Caco-2 (cell line): ENCODE measurements at regions not wholly inside any gene's neighbourhood (a gene's known extent, or its start where the extent isn't known, plus 50 kb on each side); places are given as distances from the start of the nearest gene placed in this dataset.

Experiments
- BruUV-seq: library from RNA; stranded (reverse); fragments of 400-500 nt; replicated peaks from 2 replicates; lab custom pipeline; 2021; lab: Mats Ljungman, UMichigan
- CTCF ChIA-PET: fragments of 300-600 bp; sonication (Branson Sonifier 250); formaldehyde crosslinking; loops from one replicate; lab custom pipeline; 2022; ENCODE audit warnings: antibody characterized with exemption; lab: Charles Lee
- POLR2A ChIA-PET: fragments of 300-600 bp; sonication (Branson Sonifier 250); formaldehyde crosslinking; loops from one replicate; lab custom pipeline; 2022; ENCODE audit warnings: antibody characterized with exemption; lab: Charles Lee
- DNase-seq, 2 experiments: peaks; one replicate each; pipeline versions ENCODE4 v3.0.0 to v3.0.0-alpha.2; 2020 to 2022
- H3K27me3 ChIP-seq: replicated peaks from 2 replicates; pipeline ENCODE4 v1.6.0; 2011; ENCODE audit warnings: low read length; ENCODE audit not compliant: control insufficient read depth, insufficient read depth
- H3K36me3 ChIP-seq: 2 replicates; pipeline ENCODE4 v1.5.1; 2011; ENCODE audit warnings: low read length; ENCODE audit not compliant: control insufficient read depth, insufficient read depth
- H3K4me1 ChIP-seq: fragments of 250-450 bp; sonication (Bioruptor Pico); 2 replicates; pipeline ENCODE4 v1.5.1; 2020; ENCODE audit warnings: mild to moderate bottlenecking
- H3K4me3 ChIP-seq: 2 replicates; pipeline ENCODE4 v1.5.1; 2011; ENCODE audit warnings: low read depth, mild to moderate bottlenecking, control low read depth, low read length
- H3K9me3 ChIP-seq: fragments of 250-450 bp; sonication (Bioruptor Pico); 2 replicates; pipeline ENCODE4 v1.5.1; 2020; ENCODE audit warnings: mild to moderate bottlenecking, moderate library complexity
- H3K27ac Mint-ChIP-seq: one replicate; pipeline ENCODE4 v1.8.0; 2022; ENCODE audit warnings: mixed read lengths; ENCODE audit not compliant: unreplicated experiment
- H3K27me3 Mint-ChIP-seq: one replicate; pipeline ENCODE4 v1.8.0; 2022; ENCODE audit warnings: mixed read lengths; ENCODE audit not compliant: insufficient read depth, unreplicated experiment
- H3K36me3 Mint-ChIP-seq: one replicate; pipeline ENCODE4 v1.8.0; 2022; ENCODE audit warnings: mild to moderate bottlenecking, mixed read lengths; ENCODE audit not compliant: insufficient read depth, unreplicated experiment
- H3K4me1 Mint-ChIP-seq: one replicate; pipeline ENCODE4 v1.8.0; 2022; ENCODE audit warnings: low read depth, mixed read lengths; ENCODE audit not compliant: unreplicated experiment
- H3K4me3 Mint-ChIP-seq: one replicate; pipeline ENCODE4 v1.8.0; 2022; ENCODE audit warnings: mild to moderate bottlenecking, moderate library complexity, mixed read lengths; ENCODE audit not compliant: unreplicated experiment
- H3K9me3 Mint-ChIP-seq: one replicate; pipeline ENCODE4 v1.8.0; 2022; ENCODE audit warnings: mixed read lengths; ENCODE audit not compliant: unreplicated experiment
- intact Hi-C: fragments of 100-400 bp; cut with micrococcal nuclease; formaldehyde crosslinking; loops from one replicate; pipeline ENCODE4 v1.10.0; 2022; ENCODE audit not compliant: unreplicated experiment
- TF ChIP-seq, protein P1 (sequence below), 2 experiments: fragments of 200-600 bp in 1 of 2; IDR thresholded peaks; 1 replicate in 1 of 2; 2 replicates in 1 of 2; pipeline versions ENCODE4 v1.5.1 to v1.8.0; 2011 to 2022; ENCODE audit warnings: antibody characterized with exemption in 1 of 2, control low read depth in 1 of 2, inconsistent platforms in 1 of 2, low read depth in 1 of 2, low read length in 1 of 2, mild to moderate bottlenecking in 1 of 2, moderate library complexity in 1 of 2; ENCODE audit not compliant: insufficient read depth in 1 of 2, severe bottlenecking in 1 of 2, unreplicated experiment in 1 of 2

DNA sequence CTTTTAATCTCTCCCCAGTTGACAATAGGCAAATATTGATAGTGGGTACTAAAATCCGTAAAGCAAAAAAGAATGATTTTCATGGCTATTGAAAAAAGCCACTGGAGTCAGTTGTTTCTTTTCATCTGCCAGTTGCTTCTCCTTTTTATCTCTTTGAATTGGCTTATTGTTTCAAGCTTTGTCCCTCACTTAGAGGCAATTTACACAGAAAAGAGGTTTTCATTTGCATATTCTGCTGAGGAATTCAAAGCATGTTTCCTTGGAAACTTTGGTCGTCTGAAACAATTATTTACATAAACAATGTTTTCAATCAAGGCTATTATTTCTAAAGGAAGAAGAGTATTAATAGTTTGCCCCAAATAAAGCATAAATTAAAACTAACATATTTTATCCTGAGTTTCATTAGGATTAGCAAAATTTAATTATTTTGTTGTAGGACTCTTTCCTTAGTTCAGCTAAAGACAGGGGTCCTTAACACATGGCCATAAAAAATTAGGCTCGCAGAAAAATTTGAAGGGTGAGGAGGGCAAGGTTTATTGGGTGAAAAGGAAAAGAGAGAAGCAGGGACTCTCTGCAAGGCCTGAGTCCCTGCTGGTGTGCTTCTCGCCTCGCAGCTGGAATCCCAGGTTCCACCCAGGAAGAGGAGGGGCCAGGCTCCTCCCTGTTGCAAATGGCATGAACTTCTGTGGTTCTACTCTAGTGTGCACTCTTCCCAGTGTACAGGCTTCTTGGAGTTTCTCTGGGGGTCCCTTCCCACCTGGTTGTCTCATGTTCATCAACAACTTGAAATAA is 138.8 kb upstream of the LAMA2 start:
- intact Hi-C loops = no loop called here
- no peaks in the 10 kb centered on the region for H3K27me3 ChIP-seq
- Mint-ChIP-seq H3K36me3 (no peaks in the 10 kb centered on the region), H3K9me3 (no peaks in the 10 kb centered on the region), H3K27ac (no peak overlapping the region), H3K4me3 (no peak overlapping the region), H3K27me3 (peaks cover 3% of the 10 kb centered on the region), H3K4me1 (no peaks in the 10 kb centered on the region)
- no peaks in the 10 kb centered on the region for H3K36me3 ChIP-seq
- H3K9me3 ChIP-seq = no peaks in the 10 kb centered on the region
- ChIA-PET CTCF (no interaction called here), POLR2A (no interaction called here)
- BruUV-seq = no TSS peak
- TF ChIP-seq, protein P1, sequence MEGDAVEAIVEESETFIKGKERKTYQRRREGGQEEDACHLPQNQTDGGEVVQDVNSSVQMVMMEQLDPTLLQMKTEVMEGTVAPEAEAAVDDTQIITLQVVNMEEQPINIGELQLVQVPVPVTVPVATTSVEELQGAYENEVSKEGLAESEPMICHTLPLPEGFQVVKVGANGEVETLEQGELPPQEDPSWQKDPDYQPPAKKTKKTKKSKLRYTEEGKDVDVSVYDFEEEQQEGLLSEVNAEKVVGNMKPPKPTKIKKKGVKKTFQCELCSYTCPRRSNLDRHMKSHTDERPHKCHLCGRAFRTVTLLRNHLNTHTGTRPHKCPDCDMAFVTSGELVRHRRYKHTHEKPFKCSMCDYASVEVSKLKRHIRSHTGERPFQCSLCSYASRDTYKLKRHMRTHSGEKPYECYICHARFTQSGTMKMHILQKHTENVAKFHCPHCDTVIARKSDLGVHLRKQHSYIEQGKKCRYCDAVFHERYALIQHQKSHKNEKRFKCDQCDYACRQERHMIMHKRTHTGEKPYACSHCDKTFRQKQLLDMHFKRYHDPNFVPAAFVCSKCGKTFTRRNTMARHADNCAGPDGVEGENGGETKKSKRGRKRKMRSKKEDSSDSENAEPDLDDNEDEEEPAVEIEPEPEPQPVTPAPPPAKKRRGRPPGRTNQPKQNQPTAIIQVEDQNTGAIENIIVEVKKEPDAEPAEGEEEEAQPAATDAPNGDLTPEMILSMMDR (IDR thresholded peaks at IDR 0.05; ENCODE audit: insufficient read depth in 1 of 2, low read depth in 1 of 2, low read length in 1 of 2, severe bottlenecking in 1 of 2, unreplicated experiment in 1 of 2) = no peak
- no peaks in the 10 kb centered on the region for H3K4me1 ChIP-seq
- no peak for DNase-seq
- H3K4me3 ChIP-seq = no peak overlapping the region

DNA sequence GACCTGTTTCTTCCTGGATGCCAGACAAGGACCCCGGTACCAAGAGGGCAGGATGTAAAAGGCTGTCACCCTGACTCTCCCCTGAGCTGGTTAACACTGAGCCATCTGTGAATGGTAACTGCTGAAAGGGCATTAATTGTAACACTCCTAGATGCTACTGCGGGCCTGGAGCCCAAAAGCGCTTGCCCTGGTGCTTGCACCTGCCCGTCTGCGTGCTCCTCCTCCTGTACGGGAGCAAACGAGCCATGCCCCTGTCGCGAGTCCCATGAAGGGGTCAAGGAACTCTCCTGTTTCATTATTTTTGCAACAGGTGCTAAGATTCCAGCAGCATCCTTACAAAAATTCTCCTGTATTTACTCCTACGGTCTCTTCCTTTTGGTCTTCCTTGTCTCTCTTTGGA is 140.0 kb upstream of the LAMA2 start:
- Mint-ChIP-seq H3K4me3 (no peak overlapping the region), H3K27ac (no peak overlapping the region), H3K4me1 (peaks cover 7% of the 10 kb centered on the region), H3K36me3 (no peaks in the 10 kb centered on the region), H3K9me3 (no peaks in the 10 kb centered on the region), H3K27me3 (peaks cover 3% of the 10 kb centered on the region)
- intact Hi-C loops = no loop called here
- TF ChIP-seq, protein P1 (IDR thresholded peaks at IDR 0.05; ENCODE audit: insufficient read depth in 1 of 2, low read depth in 1 of 2, low read length in 1 of 2, severe bottlenecking in 1 of 2, unreplicated experiment in 1 of 2) = no peak
- ChIA-PET CTCF (no interaction called here), POLR2A (no interaction called here)
- no peak overlapping the region for H3K4me3 ChIP-seq
- no peaks in the 10 kb centered on the region for H3K36me3 ChIP-seq
- no peaks in the 10 kb centered on the region for H3K9me3 ChIP-seq
- DNase-seq = no peak
- no peaks in the 10 kb centered on the region for H3K27me3 ChIP-seq
- H3K4me1 ChIP-seq = peaks cover 7% of the 10 kb centered on the region; the same call in 1 of the 2 replicates
- no TSS peak for BruUV-seq

DNA sequence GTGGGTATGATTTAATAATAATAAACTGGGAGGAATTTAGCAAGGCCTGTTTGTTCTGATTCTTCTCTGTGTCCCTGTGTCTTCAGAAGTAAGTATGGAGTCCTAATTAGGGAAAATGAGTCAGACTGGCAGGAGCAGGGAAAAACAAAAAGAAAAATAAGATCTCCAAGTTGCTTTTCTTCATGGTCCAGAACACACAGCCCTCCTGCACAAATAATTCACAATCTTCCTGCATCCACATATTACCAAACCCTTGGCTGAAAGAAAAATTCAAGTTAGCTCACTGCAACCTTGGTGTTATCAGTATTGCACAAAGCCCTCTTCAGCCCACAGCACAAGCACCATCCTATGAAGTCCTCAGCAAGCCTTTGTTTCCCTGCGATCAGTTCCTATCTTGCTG is 142.0 kb upstream of the LAMA2 start:
- DNase-seq = no peak
- CTCF ChIA-PET = no interaction called here
- H3K4me3 ChIP-seq = no peak overlapping the region
- peaks cover 12% of the 10 kb centered on the region for H3K4me1 Mint-ChIP-seq
- H3K27me3 Mint-ChIP-seq = no peaks in the 10 kb centered on the region
- POLR2A ChIA-PET = no interaction called here
- TF ChIP-seq, protein P1 (IDR thresholded peaks at IDR 0.05; ENCODE audit: insufficient read depth in 1 of 2, low read depth in 1 of 2, low read length in 1 of 2, severe bottlenecking in 1 of 2, unreplicated experiment in 1 of 2) = no peak
- H3K4me3 Mint-ChIP-seq = no peak overlapping the region
- no peaks in the 10 kb centered on the region for H3K27me3 ChIP-seq
- H3K9me3 ChIP-seq = no peaks in the 10 kb centered on the region
- no peak overlapping the region for H3K27ac Mint-ChIP-seq
- H3K36me3 ChIP-seq = no peaks in the 10 kb centered on the region
- BruUV-seq = no TSS peak
- no peaks in the 10 kb centered on the region for H3K9me3 Mint-ChIP-seq
- no peaks in the 10 kb centered on the region for H3K36me3 Mint-ChIP-seq
- intact Hi-C loops = no loop called here
- H3K4me1 ChIP-seq = peaks cover 11% of the 10 kb centered on the region; the same call in 1 of the 2 replicates
